H9 (cell line): ENCODE measurements at regions not wholly inside any gene's neighbourhood (a gene's known extent, or its start where the extent isn't known, plus 50 kb on each side); places are given as distances from the start of the nearest gene placed in this dataset.

Experiments
- DNase-seq: peaks from one replicate; pipeline ENCODE4 v3.0.0-alpha.2; 2017
- H2AFZ ChIP-seq: one replicate; pipeline ENCODE4 v1.6.1; 2013; ENCODE audit warnings: mild to moderate bottlenecking, low read length, control low read depth, moderate library complexity
- H2AK5ac ChIP-seq: 2 replicates; pipeline ENCODE4 v1.6.1; 2013; ENCODE audit warnings: low read length, control low read depth, mixed read lengths; ENCODE audit not compliant: insufficient read length
- H2BK120ac ChIP-seq: one replicate; pipeline ENCODE4 v1.6.1; 2013; ENCODE audit warnings: low read depth, mild to moderate bottlenecking, low read length, control low read depth, inconsistent platforms; ENCODE audit not compliant: poor library complexity, severe bottlenecking
- H2BK12ac ChIP-seq: 2 replicates; pipeline ENCODE4 v1.6.1; 2013; ENCODE audit warnings: low read length, control low read depth, mixed read lengths, low read depth; ENCODE audit not compliant: insufficient read length
- H2BK15ac ChIP-seq: 2 replicates; pipeline ENCODE4 v1.6.1; 2013; ENCODE audit warnings: low read depth, low read length, control low read depth
- H2BK20ac ChIP-seq: one replicate; pipeline ENCODE4 v1.6.1; 2013; ENCODE audit warnings: low read depth, mild to moderate bottlenecking, low read length, control low read depth, inconsistent platforms; ENCODE audit not compliant: poor library complexity, severe bottlenecking
- H2BK5ac ChIP-seq: 2 replicates; pipeline ENCODE4 v1.6.1; 2013; ENCODE audit warnings: low read length, control low read depth, mixed read lengths; ENCODE audit not compliant: insufficient read length
- H3K14ac ChIP-seq: 2 replicates; pipeline ENCODE4 v1.6.1; 2013; ENCODE audit warnings: low read length, control low read depth; ENCODE audit not compliant: insufficient read depth
- H3K18ac ChIP-seq: 2 replicates; pipeline ENCODE4 v1.6.1; 2013; ENCODE audit warnings: low read depth, mild to moderate bottlenecking, mixed read lengths, low read length, control low read depth; ENCODE audit not compliant: insufficient read length
- H3K23ac ChIP-seq: 2 replicates; pipeline ENCODE4 v1.6.1; 2013; ENCODE audit warnings: low read length, control low read depth, mixed read lengths, low read depth; ENCODE audit not compliant: insufficient read length
- H3K23me2 ChIP-seq: 2 replicates; pipeline ENCODE4 v1.6.1; 2013; ENCODE audit warnings: low read depth, mild to moderate bottlenecking, mixed read lengths, low read length, control low read depth; ENCODE audit not compliant: insufficient read length, poor library complexity, severe bottlenecking
- H3K27ac ChIP-seq: 2 replicates; pipeline ENCODE4 v1.5.1; 2013; ENCODE audit warnings: low read length, control low read depth, mixed read lengths, low read depth; ENCODE audit not compliant: insufficient read length
- H3K27me3 ChIP-seq: 2 replicates; pipeline ENCODE4 v1.6.1; 2013; ENCODE audit warnings: low read length, control low read depth, inconsistent platforms; ENCODE audit not compliant: insufficient read depth
- H3K4ac ChIP-seq: 2 replicates; pipeline ENCODE4 v1.6.1; 2013; ENCODE audit warnings: low read depth, mild to moderate bottlenecking, control low read depth, inconsistent platforms, low read length, moderate library complexity
- H3K4me1 ChIP-seq: 2 replicates; pipeline ENCODE4 v1.6.1; 2013; ENCODE audit warnings: low read length, control low read depth, inconsistent platforms; ENCODE audit not compliant: insufficient read depth
- H3K4me2 ChIP-seq: 2 replicates; pipeline ENCODE4 v1.6.1; 2013; ENCODE audit warnings: low read length, control low read depth, mixed read lengths; ENCODE audit not compliant: insufficient read length, insufficient read depth
- H3K56ac ChIP-seq: 2 replicates; pipeline ENCODE4 v1.6.1; 2013; ENCODE audit warnings: low read depth, mild to moderate bottlenecking, mixed read lengths, low read length, control low read depth; ENCODE audit not compliant: insufficient read length
- H3K79me1 ChIP-seq: 2 replicates; pipeline ENCODE4 v1.6.1; 2013; ENCODE audit warnings: low read depth, mild to moderate bottlenecking, moderate library complexity, low read length, control low read depth, inconsistent platforms; ENCODE audit not compliant: insufficient read depth, poor library complexity, severe bottlenecking
- H3K79me2 ChIP-seq: 2 replicates; pipeline ENCODE4 v1.6.1; 2013; ENCODE audit warnings: low read length, control low read depth, inconsistent platforms; ENCODE audit not compliant: insufficient read depth
- H3K9ac ChIP-seq: 2 replicates; pipeline ENCODE4 v1.6.1; 2013; ENCODE audit warnings: low read length, control low read depth, mixed read lengths; ENCODE audit not compliant: insufficient read length; ENCODE audit errors: extremely low read depth
- H3K9me3 ChIP-seq: one replicate; pipeline ENCODE4 v1.6.1; 2013; ENCODE audit warnings: low read depth, low read length, inconsistent platforms; ENCODE audit not compliant: control insufficient read depth
- H3T11ph ChIP-seq: one replicate; pipeline ENCODE4 v1.6.1; 2013; ENCODE audit warnings: mild to moderate bottlenecking, low read length, control low read depth, inconsistent platforms
- H4K20me1 ChIP-seq: one replicate; pipeline ENCODE4 v1.6.1; 2013; ENCODE audit not compliant: control insufficient read depth, insufficient read length, insufficient read depth
- H4K5ac ChIP-seq: 2 replicates; pipeline ENCODE4 v1.6.1; 2013; ENCODE audit warnings: low read depth, mild to moderate bottlenecking, mixed read lengths, low read length, control low read depth; ENCODE audit not compliant: insufficient read length
- H4K8ac ChIP-seq: replicated peaks from 2 replicates; pipeline ENCODE4 v1.6.1; 2013; ENCODE audit warnings: low read length, control low read depth, mixed read lengths, low read depth; ENCODE audit not compliant: insufficient read length
- H4K91ac ChIP-seq: 2 replicates; pipeline ENCODE4 v1.6.1; 2013; ENCODE audit warnings: low read depth, mild to moderate bottlenecking, moderate library complexity, mixed read lengths, low read length, control low read depth; ENCODE audit not compliant: insufficient read length
- H3K27ac Mint-ChIP-seq, 3 experiments: 2 replicates in 2 of 3; 3 replicates in 1 of 3; pipeline ENCODE4 v1.8.0; 2020 to 2021; ENCODE audit warnings: mixed read lengths in 3 of 3, mild to moderate bottlenecking in 1 of 3, moderate library complexity in 1 of 3
- H3K27me3 Mint-ChIP-seq: 2 replicates; pipeline ENCODE4 v1.8.0; 2021; ENCODE audit warnings: low read depth, mild to moderate bottlenecking, moderate library complexity, mixed read lengths
- H3K36me3 Mint-ChIP-seq, 3 experiments: 2 replicates in 2 of 3; 3 replicates in 1 of 3; pipeline ENCODE4 v1.8.0; 2020 to 2021; ENCODE audit warnings: low read depth in 3 of 3, mixed read lengths in 3 of 3; ENCODE audit not compliant: insufficient read depth in 1 of 3
- H3K4me1 Mint-ChIP-seq, 2 experiments: 2 replicates each; pipeline ENCODE4 v1.8.0; 2020; ENCODE audit warnings: mixed read lengths in 2 of 2
- H3K4me3 Mint-ChIP-seq, 2 experiments: 2 replicates in 1 of 2; 3 replicates in 1 of 2; pipeline ENCODE4 v1.8.0; 2020 to 2021; ENCODE audit warnings: mild to moderate bottlenecking in 2 of 2, mixed read lengths in 2 of 2, moderate library complexity in 1 of 2
- H3K9me3 Mint-ChIP-seq, 2 experiments: 2 replicates in 1 of 2; 3 replicates in 1 of 2; pipeline ENCODE4 v1.8.0; 2020; ENCODE audit warnings: mild to moderate bottlenecking in 2 of 2, mixed read lengths in 2 of 2, moderate library complexity in 1 of 2
- CTCF ChIP-seq: fragments of 200-600 bp; sonication (generic); conservative IDR thresholded peaks from 3 replicates; pipeline ENCODE4 v1.8.0; 2021; ENCODE audit warnings: antibody characterized with exemption, mild to moderate bottlenecking

GRCh38 chr10:117653170-117653515, 110.6 kb downstream of the EMX2 start:
- no peak overlapping the region for H2BK15ac ChIP-seq
- no peak overlapping the region for H3K56ac ChIP-seq
- H3T11ph ChIP-seq, result no peak overlapping the region
- no peak overlapping the region for H2BK20ac ChIP-seq
- TF ChIP-seq CTCF, result no peak
- peaks cover 5% of the 10 kb centered on the region for H3K27me3 Mint-ChIP-seq
- H2BK120ac ChIP-seq, result no peak overlapping the region
- no peak overlapping the region for H2AFZ ChIP-seq
- no peak overlapping the region for H3K4ac ChIP-seq
- H3K18ac ChIP-seq, result no peak overlapping the region
- no peak overlapping the region for H2AK5ac ChIP-seq
- H2BK12ac ChIP-seq, result no peak overlapping the region
- H3K27ac ChIP-seq, result no peak overlapping the region
- H3K36me3 Mint-ChIP-seq, result peaks cover 0 to 5% (median 0%) of the 10 kb centered on the region in 3 experiments; a peak in 2 of 7 replicates
- no peaks in the 10 kb centered on the region for H3K4me1 ChIP-seq
- H3K27me3 ChIP-seq, result no peaks in the 10 kb centered on the region
- DNase-seq, result no peak
- no peak overlapping the region for H3K14ac ChIP-seq
- H4K91ac ChIP-seq, result no peak overlapping the region
- no peak overlapping the region for H4K5ac ChIP-seq
- no peak overlapping the region for H4K8ac ChIP-seq
- H3K4me1 Mint-ChIP-seq, result no peaks in the 10 kb centered on the region
- peaks cover 14 to 25% of the 10 kb centered on the region in 2 experiments for H3K9me3 Mint-ChIP-seq
- no peaks in the 10 kb centered on the region for H3K23me2 ChIP-seq
- H3K9me3 ChIP-seq, result no peaks in the 10 kb centered on the region
- H3K4me3 Mint-ChIP-seq, result no peak overlapping the region
- H3K4me2 ChIP-seq, result no peak overlapping the region
- H3K23ac ChIP-seq, result no peak overlapping the region
- no peak overlapping the region for H2BK5ac ChIP-seq
- H3K79me2 ChIP-seq, result no peaks in the 10 kb centered on the region
- no peak overlapping the region for H3K27ac Mint-ChIP-seq
- no peak overlapping the region for H3K9ac ChIP-seq
- no peaks in the 10 kb centered on the region for H4K20me1 ChIP-seq
- H3K79me1 ChIP-seq, result no peaks in the 10 kb centered on the region
